Stimulated activated CD8-positive, alpha-beta memory T cell treated with anti-CD3 and anti-CD28 coated beads, Interleukin-2, amount 100 ng/mL, for 1 hour (primary cell): ENCODE measurements at regions not wholly inside any gene's neighbourhood (a gene's known extent, or its start where the extent isn't known, plus 50 kb on each side); places are given as distances from the start of the nearest gene placed in this dataset.
"Not testable (repeated sequence)": the region's sequence is repeated elsewhere in the genome, so short reads cannot be mapped to it uniquely, and the experiment has no call there.

Experiments
- DNase-seq, 2 donors: peaks; one replicate each; pipeline ENCODE4 v3.0.0-alpha.2; 2020; ENCODE audit warnings: low read depth in 2 of 2

- no peak for DNase-seq
These were observed 86.2 kb downstream of the PSAT1 start for GRCh38 chr9:78383130-78383529.

DNA sequence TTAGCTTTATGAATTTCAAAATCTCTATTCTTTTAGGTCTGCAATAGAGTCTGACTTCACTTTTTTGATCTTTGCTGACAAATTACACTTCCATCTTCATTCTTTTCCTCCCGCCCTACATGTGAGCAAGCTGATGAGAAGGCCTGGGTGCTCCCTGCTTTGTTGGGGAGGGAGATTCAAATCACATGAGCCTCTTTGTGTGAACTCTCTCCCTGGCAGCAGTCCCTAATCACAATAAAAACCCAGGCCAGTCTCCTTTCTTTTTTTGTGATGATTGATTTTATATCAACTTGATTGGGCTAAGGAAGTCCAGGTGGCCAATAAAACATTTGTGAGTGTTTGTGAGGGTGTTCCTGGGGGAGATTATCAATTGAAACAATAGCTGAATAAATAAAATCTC, 89.4 kb downstream of the PSAT1 start:
- DNase-seq: no peak

GRCh38 chr9:78386773-78387172, 89.8 kb downstream of the PSAT1 start:
- no peak for DNase-seq

- DNase-seq: no peak
These were observed 96.4 kb downstream of the PSAT1 start for GRCh38 chr9:78393340-78393739.

DNA sequence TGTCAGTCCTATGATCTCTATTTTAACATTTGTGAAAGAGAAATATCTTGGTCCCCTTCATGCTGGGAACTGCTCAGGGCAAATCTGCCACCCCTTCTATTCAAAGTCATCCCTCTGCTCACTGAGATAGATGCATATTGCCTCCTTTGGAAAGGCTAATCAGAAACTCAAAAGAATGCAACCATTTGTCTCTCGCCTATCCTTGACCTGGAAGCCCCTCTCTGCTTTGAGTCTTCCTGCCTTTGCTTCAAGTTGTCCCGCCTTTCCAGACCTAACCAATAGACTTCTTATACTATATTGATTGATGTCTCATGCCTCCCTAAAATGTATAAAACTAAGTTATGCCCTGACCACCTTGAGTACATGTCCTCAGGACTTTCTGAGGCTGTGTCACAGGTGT, 97.0 kb downstream of the PSAT1 start:
- DNase-seq: no peak

GRCh38 chr9:78396087-78396486, 99.2 kb downstream of the PSAT1 start:
- no peak for DNase-seq

DNA sequence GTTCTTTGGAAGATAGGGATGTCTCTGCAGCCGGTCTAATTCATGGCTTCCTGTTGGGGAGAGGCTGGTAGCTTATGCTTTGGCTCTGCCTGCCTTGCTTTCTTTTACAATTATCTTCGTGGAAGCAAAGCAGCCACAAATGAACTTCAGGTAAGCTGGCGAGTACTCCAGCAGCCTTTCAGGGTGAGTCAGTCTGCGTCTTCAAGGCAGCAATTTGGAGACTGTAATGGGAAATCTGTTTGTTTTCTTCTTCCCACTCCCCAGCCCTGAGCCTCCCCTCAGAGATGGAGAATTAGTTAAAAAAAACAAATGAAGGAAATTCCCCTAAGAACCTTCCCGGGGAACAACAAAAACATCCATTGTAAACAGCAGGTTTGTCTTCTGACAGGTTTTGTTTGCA, 100.1 kb downstream of the PSAT1 start:
- DNase-seq: no peak

DNA sequence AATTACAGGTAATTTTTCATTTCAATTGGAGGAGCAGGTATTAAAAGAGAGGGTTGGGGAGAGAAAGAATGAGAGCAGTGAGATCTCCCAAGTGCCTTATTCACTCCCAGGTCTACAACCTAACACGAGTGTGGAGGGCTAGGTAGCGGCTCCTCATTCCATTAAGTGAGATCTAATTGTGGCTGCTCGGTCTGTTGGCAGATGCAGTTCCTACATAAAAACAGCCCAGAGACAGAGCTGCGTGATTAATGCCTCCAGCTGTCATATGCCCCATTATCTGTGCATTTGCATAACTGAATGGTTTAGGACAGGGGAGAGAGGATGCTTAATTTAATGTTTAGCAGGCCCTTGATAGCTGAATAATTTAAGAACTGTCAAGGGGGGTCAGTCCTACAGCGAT, 100.5 kb downstream of the PSAT1 start:
- DNase-seq: no peak

DNA sequence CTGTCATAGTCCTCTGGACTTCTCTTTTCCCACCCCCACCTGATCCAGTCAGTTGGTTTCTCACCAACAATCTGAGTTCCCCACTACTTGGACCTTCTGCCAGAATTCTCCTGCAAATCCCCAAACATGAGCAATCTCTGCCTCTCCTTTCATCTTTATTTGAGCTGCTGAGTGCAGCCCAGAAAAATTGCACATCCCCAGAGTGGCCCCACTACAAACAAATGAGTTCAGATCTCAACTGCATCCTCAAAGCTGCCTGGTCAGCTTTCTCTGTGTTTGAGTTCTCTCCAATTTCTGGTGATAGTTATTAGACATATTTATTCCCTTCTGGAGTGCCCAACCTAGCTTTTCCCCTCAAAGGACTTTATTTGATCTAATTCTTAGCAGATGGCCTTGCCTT, 102.2 kb downstream of the PSAT1 start:
- no peak for DNase-seq

GRCh38 chr9:78400496-78400895, 103.6 kb downstream of the PSAT1 start:
- no peak for DNase-seq

DNA sequence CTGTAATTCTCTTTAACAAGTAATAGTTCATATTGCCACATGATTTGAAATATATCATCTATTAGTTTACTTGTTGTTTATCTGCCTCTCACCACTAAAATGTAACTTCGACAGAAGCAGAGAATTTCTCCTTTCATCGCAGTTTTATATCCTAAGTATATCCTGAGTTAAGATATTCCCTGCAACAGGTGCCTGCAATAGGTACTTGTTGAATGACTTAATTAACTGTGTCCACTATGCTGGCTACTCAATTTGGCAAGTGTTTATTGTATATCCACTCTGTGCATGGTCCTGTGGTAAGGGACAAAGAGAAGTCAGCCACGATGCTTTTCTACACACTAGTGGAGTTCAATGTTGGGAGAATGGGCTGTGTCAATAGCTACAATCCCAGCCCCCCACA, 108.5 kb downstream of the PSAT1 start:
- no peak for DNase-seq

- no peak for DNase-seq
These were observed 109.2 kb downstream of the PSAT1 start for GRCh38 chr9:78406146-78406545.

DNA sequence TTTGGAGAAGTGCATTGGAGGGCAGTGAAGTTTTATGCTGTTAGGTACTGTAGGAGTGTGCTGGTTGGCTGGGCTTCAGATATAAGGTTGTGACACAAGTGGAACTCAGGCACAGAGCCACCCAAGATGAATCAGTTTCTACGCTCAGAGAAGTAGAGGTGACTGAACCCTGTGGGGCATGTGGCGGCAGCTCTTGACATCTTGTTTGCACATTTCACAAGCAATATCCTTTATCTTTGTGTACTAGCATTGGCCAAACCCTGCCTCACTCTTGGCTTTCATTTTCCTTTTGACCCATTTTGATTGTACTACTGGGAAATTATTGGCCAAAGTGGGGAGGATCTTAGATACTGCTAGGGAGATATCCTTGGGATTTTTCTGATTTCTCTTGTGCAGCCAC, 110.0 kb downstream of the PSAT1 start:
- no peak for DNase-seq

DNA sequence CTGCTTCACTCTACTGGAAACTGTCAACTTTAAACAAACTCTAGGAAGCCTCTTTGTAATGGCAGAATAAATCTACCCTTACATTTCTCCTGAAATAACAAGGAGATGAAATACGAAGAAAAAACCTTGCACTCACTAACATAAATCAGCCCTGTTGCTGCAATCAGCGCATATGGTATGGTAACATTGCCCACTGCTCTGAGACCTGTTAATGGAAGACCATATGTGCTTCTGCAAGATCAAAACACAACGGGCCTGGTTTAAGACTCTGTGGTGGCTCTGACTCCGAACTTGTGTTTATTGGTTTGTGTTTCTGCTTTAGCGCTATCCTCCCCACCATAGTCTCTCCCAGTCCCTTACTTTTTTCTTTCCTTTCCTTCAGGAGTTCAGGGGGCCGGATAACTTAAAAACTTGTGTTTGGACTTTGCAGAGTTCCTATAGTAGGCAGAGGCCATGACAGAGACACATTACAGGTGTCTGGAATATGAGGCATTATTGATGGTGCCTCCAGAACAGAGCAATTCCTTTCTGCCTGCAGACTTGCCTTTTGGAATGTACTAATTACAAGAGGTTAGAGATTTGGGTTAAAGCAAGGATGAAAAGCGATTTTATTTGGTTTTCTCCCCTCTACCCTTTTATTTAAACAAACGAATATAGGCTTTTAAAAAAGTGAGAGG, 110.8 kb downstream of the PSAT1 start:
- DNase-seq: no peak

GRCh38 chr9:78408388-78408787, 111.5 kb downstream of the PSAT1 start:
- no peak for DNase-seq

DNA sequence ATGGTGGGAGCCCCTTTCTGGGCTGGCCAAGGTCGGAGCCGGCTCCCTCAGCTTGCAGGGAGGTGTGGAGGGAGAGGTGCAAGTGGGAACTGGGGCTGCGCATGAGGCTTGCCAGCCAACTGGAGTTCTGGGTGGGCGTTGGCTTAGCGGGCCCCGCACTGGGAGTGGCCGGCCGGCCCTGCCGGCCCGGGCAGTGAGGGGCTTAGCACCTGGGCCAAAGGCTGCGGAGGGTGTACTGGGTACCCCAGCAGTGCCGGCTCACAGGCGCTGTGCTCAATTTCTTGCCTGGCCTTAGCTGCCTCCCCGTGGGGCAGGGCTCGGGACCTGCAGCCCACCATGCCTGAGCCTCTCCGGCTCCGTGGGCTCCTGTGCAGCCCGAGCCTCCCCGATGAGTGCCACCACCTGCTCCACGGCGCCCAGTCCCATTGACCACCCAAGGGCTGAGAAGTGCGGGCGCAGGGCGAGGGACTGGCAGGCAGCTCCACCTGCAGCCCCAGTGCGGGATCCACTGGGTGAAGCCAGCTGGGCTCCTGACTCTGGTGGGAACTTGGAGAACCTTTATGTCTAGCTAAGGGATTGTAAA, 113.1 kb downstream of the PSAT1 start:
- DNase-seq: not testable (repeated sequence)

DNA sequence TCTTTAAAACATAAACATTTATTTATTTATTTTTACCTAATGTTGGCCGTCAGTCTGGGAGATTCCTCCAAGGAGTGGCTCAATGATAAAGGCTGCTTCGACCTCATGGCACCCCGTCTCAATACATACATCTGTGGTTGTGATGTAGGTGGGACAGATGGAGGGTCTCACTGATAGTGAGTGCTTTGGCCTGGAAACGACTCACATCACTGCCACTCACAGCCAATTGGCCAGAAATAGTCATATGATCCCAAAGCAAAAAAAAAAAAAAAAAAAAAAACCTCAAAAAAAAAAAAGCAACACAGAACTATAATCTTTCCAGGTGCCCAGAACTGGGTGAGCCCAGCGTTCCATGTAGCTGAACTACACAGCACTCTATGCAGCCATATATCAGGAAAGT, 125.4 kb downstream of the PSAT1 start:
- no peak for DNase-seq

DNA sequence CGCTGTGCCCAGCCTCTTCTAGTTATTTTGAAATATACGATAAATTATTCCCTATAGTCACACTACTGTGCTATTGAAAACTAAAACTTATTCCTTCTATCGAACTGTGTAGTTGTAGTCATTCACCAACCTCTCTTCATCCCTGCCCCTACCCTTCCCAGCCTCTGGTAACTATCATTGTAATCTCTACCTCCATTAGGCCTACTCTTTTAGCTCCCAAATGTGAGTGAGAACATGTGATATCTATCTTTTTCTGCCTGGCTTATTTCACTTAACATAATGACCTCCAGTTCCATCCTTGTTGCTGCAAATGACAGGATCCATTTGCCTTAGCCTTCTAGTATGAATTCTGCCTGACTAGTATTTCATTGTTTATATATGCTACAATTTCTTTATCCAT, 127.4 kb downstream of the PSAT1 start:
- no peak for DNase-seq

DNA sequence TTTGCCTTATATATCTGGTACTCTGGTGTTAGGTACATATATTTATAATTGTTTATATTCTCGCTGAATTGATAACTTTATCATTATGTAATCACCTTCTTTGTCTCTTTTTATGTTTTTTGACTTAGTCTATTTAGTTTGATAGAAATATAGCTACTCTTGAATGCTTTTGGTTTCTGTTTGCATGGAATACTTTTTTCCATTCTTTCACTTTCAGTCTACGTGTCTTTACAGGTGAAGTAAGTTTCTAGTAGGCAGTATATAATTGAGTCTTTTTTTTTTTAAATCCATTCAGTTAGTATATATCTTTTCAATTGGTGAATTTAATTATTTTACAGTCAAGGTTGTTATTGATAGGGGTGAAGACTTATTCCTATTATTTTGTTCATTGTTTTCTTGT, 131.7 kb downstream of the PSAT1 start:
- DNase-seq: no peak

DNA sequence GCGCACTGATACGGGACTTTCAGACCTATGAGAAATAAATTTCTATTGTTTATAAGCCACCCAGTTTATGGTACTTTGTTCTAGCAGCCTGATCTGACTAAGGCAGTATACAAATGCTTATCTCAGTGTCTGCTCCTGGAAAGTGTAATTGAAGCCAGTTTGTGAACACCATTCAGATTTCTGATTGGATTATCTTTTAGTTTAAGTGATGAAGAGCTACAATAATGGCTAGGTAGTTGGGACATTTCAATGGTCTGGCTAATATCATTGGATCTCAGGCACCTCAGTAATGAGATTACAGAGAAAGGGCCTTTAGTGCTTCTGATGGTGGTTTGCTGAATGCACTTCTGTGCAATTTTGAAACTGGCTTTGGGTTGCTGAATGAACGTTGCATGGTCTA, 133.5 kb downstream of the PSAT1 start:
- DNase-seq: no peak

DNA sequence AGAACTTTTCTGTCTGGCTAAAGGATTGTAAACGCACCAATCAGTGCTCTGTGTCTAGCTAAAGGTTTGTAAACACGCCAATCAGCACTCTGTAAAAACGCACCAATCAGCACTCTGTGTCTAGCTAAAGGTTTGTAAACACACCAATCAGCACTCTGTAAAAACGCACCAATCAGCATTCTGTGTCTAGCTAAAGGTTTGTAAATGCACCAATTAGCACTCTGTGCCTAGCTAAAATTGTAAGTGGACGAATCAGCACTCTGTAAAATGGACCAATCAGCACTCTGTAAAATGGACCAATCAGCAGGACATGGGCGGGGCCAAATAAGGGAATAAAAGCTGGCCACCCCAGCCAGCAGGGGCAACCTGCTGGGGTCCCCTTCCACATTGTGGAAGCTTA, 134.1 kb downstream of the PSAT1 start:
- DNase-seq: not testable (repeated sequence)

GRCh38 chr9:78436873-78437272, 139.9 kb downstream of the PSAT1 start:
- DNase-seq: no peak

DNA sequence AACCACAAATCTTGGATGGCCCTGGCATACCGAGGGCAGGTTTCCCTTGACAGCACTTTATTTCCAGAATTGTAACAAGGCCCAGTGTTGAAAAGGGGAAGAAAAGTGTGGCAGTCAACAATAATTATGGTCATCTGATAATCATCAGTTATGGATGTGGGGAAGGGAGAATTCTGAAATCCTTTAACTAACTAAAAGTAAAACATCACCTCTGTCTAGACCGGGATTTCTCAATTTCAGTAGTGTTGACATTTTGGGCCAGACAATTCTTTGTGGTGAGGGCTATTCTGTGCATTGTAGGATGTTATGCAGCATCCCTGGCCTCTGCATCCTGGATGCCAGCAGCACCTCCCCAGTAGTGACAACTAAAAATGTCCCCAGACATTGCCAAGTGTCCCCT, 140.4 kb downstream of the PSAT1 start:
- no peak for DNase-seq

GRCh38 chr9:78437806-78438205, 140.9 kb downstream of the PSAT1 start:
- no peak for DNase-seq
